SH-SY5Y (cell line): ENCODE measurements at regions not wholly inside any gene's neighbourhood (a gene's known extent, or its start where the extent isn't known, plus 50 kb on each side); places are given as distances from the start of the nearest gene placed in this dataset.

Experiments
- GATA2 ChIP-seq: IDR thresholded peaks from 2 replicates; pipeline ENCODE4 v1.6.1; 2011; ENCODE audit warnings: mild to moderate bottlenecking, low read depth, low read length
- GATA3 ChIP-seq: IDR thresholded peaks from 2 replicates; pipeline ENCODE4 v1.6.1; 2011; ENCODE audit warnings: low read depth, mild to moderate bottlenecking, low read length, moderate library complexity

- TF ChIP-seq GATA3 (no peak), GATA2 (no peak)
Observed at GRCh38 chr3:40827942-40828688, 303.4 kb downstream of the ZNF621 start.

GRCh38 chr3:40828741-40829415 is 304.1 kb downstream of the ZNF621 start:
- no peak for TF ChIP-seq GATA2
- TF ChIP-seq GATA3: no peak

- TF ChIP-seq GATA3: no peak
- no peak for TF ChIP-seq GATA2
Observed at GRCh38 chr3:40829876-40830275, 305.1 kb downstream of the ZNF621 start.

- TF ChIP-seq GATA2: no peak
- TF ChIP-seq GATA3: no peak
Observed at GRCh38 chr3:40837300-40837699, 312.5 kb downstream of the ZNF621 start.

GRCh38 chr3:40841131-40841530 is 316.4 kb downstream of the ZNF621 start:
- TF ChIP-seq GATA2 (no peak), GATA3 (no peak)

- no peak for TF ChIP-seq GATA3
Observed at GRCh38 chr3:40841570-40842109, 316.9 kb downstream of the ZNF621 start.

GRCh38 chr3:40842714-40843113 is 318.0 kb downstream of the ZNF621 start:
- no peak for TF ChIP-seq GATA2
- TF ChIP-seq GATA3: no peak

- TF ChIP-seq GATA3 (no peak), GATA2 (no peak)
Observed at GRCh38 chr3:40843208-40843624, 318.5 kb downstream of the ZNF621 start.

- TF ChIP-seq GATA3 (no peak), GATA2 (no peak)
Observed at GRCh38 chr3:40843851-40844548, 319.2 kb downstream of the ZNF621 start.

- TF ChIP-seq GATA3 (no peak), GATA2 (no peak)
Observed at GRCh38 chr3:40844896-40845295, 320.1 kb downstream of the ZNF621 start.

GRCh38 chr3:40845447-40845846 is 320.7 kb downstream of the ZNF621 start:
- TF ChIP-seq GATA3: no peak
- TF ChIP-seq GATA2: no peak

GRCh38 chr3:40845916-40846315 is 321.2 kb downstream of the ZNF621 start:
- no peak for TF ChIP-seq GATA2
- no peak for TF ChIP-seq GATA3

- TF ChIP-seq GATA2 (no peak), GATA3 (no peak)
Observed at GRCh38 chr3:40846451-40846850, 321.7 kb downstream of the ZNF621 start.

GRCh38 chr3:40847551-40847992 is 322.8 kb downstream of the ZNF621 start:
- TF ChIP-seq GATA3 (no peak), GATA2 (no peak)

GRCh38 chr3:40848421-40848820 is 323.7 kb downstream of the ZNF621 start:
- TF ChIP-seq GATA2: no peak
- no peak for TF ChIP-seq GATA3
